Right atrium auricular region (tissue), 2 donors: ENCODE measurements at regions not wholly inside any gene's neighbourhood (a gene's known extent, or its start where the extent isn't known, plus 50 kb on each side); places are given as distances from the start of the nearest gene placed in this dataset.

Source experiments
- DNase-seq: peaks from one replicate; pipeline ENCODE4 v3.0.0-alpha.2; 2019; ENCODE audit warnings: low spot score
- H3K27ac ChIP-seq, 2 donors: fragments of 200-600 bp; sonication (generic); 1 replicate in 1 of 2; 2 replicates in 1 of 2; pipeline ENCODE4 v1.5.1; 2016 to 2019
- H3K27me3 ChIP-seq, 2 donors: fragments of 200-600 bp; sonication (generic); one replicate each; pipeline versions ENCODE4 v1.5.1 to v1.6.0; 2017 to 2019
- H3K36me3 ChIP-seq: fragments of 200-600 bp; sonication (generic); one replicate; pipeline ENCODE4 v1.5.1; 2016
- H3K4me1 ChIP-seq, 2 donors: fragments of 200-600 bp; sonication (generic); one replicate each; pipeline versions ENCODE4 v1.5.1 to v1.6.0; 2017 to 2019
- H3K4me3 ChIP-seq, 2 donors: fragments of 200-600 bp; sonication (generic); 1 replicate in 1 of 2; 2 replicates in 1 of 2; pipeline ENCODE4 v1.5.1; 2017 to 2019; ENCODE audit warnings: mild to moderate bottlenecking in 1 of 2, moderate library complexity in 1 of 2
- H3K9me3 ChIP-seq, 2 donors: fragments of 200-600 bp; sonication (generic); one replicate each; pipeline ENCODE4 v1.5.1; 2019
- TF ChIP-seq, protein P1 (sequence below), 2 donors: fragments of 200-600 bp; sonication (generic); IDR thresholded peaks; one replicate each; pipeline ENCODE4 v1.5.1; 2019; ENCODE audit warnings: antibody characterized with exemption in 2 of 2

DNA sequence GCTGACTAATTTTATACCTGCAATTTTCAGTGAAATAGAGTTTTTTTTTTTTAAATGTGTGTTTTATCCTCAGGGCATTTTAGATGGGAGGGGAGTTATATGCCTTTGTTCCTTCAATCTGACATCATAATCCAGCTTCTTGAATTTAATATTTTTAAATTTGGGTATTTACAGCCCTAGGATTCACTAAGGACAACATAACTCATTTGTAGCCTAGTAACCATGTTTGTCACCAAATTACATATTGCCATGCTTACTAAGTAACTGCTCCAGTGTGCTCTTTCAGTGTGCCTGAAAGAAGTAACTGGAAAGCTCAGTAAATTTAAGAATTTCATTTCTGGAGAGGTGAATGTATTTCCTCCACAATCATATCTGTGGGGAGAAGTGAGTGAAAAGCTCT is 56.8 kb upstream of the DGKB start:
- Histone ChIP-seq H3K4me3 (no peak overlapping the region), H3K9me3 (no peaks in the 10 kb centered on the region), H3K36me3 (no peaks in the 10 kb centered on the region), H3K27me3 (no peaks in the 10 kb centered on the region), H3K4me1 (no peaks in the 10 kb centered on the region), H3K27ac (no peak overlapping the region)
- TF ChIP-seq, protein P1, sequence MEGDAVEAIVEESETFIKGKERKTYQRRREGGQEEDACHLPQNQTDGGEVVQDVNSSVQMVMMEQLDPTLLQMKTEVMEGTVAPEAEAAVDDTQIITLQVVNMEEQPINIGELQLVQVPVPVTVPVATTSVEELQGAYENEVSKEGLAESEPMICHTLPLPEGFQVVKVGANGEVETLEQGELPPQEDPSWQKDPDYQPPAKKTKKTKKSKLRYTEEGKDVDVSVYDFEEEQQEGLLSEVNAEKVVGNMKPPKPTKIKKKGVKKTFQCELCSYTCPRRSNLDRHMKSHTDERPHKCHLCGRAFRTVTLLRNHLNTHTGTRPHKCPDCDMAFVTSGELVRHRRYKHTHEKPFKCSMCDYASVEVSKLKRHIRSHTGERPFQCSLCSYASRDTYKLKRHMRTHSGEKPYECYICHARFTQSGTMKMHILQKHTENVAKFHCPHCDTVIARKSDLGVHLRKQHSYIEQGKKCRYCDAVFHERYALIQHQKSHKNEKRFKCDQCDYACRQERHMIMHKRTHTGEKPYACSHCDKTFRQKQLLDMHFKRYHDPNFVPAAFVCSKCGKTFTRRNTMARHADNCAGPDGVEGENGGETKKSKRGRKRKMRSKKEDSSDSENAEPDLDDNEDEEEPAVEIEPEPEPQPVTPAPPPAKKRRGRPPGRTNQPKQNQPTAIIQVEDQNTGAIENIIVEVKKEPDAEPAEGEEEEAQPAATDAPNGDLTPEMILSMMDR (IDR thresholded peaks at IDR 0.05), result no peak
- DNase-seq, result no peak

DNA sequence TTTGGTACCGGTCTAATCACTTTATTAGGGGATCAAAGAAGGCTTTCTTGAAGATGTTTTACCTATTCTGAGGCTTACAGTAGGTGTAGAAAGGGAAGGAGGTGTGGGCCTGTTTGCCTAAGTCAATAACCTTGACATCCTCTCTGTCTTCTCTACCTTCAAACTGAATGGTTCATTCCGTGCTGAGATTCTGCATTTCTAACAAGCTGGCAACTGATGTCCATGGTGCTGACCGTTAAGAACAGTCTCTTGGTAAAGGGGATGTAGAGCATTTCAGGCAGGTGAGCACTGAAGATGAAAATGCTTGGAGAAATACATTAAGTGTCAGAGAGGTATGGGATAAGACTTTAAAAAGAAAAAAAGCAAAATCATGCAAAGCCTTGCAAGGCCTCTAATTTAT is 51.5 kb upstream of the DGKB start:
- no peak for DNase-seq
- H3K4me1 ChIP-seq, result no peaks in the 10 kb centered on the region
- no peak overlapping the region for H3K4me3 ChIP-seq
- no peaks in the 10 kb centered on the region for H3K27me3 ChIP-seq
- H3K27ac ChIP-seq, result no peak overlapping the region
- TF ChIP-seq, protein P1 (IDR thresholded peaks at IDR 0.05), result no peak
- no peaks in the 10 kb centered on the region for H3K36me3 ChIP-seq
- no peaks in the 10 kb centered on the region for H3K9me3 ChIP-seq
